ENCODE measurements at regions not wholly inside any gene's neighbourhood (a gene's known extent, or its start where the extent isn't known, plus 50 kb on each side); places are given as distances from the start of the nearest gene placed in this dataset.

DNA sequence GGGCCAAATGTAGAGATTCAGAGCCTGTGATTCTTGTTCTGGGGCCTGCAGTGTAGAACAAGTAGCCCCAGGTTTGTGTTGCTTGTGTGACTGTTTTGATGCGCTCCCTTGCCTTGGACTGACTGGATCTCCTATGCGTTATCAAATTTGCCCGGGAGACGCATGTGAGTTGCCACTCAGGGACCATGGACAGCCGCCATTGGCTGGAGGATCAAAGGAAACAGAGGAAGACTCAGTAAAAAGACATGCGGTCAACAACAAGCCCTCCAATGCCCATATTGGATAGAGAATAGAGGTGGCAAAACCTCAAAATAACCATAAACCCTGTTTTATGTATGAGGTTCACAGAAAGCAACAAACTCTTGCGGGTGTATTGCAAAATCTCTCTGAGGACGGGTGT is 327.5 kb upstream of the IGFBP7 start:
- DNase-seq (ENCODE audit: low read depth in 2 of 2, low spot score in 1 of 2), result no peak

DNA sequence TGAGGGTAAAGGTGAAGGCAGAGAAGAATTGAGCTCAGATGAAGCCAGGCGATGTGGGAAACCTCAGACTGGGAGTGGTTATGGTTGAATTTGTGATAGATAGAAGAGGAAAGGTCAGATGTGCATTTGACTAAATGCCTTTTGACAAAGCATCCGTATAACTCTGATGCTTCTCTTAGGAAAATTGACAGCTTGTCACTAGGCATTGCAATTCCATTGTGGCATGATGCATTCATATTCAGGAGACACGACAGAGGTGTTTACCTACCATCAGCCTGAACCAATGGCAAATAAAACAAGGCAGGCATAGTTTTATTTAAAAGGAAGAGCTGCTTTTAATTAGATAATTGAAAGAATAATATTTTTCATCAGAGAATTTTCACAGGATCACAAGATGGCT is 325.1 kb upstream of the IGFBP7 start:
- DNase-seq (ENCODE audit: low read depth in 2 of 2, low spot score in 1 of 2), result no peak

DNA sequence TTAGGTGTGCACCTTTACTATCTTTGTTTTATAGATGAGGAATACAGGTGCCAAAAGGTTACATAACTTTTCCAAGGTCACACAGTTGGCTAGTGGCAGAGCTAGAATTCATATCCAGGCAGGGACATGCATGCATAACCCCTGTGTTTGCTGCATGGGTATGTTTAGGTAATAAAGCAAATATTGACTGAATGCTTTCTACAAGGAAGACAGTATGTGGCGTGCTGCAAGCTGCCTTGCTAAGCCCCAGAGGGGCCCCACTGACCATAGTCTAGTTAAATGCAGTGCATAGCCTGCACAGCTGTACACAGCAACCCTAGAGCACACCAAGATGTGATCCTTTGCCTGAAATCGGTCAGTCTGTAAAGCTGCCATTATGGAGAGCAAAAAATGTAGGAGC is 320.5 kb upstream of the IGFBP7 start:
- DNase-seq (ENCODE audit: low read depth in 2 of 2, low spot score in 1 of 2), result no peak

DNA sequence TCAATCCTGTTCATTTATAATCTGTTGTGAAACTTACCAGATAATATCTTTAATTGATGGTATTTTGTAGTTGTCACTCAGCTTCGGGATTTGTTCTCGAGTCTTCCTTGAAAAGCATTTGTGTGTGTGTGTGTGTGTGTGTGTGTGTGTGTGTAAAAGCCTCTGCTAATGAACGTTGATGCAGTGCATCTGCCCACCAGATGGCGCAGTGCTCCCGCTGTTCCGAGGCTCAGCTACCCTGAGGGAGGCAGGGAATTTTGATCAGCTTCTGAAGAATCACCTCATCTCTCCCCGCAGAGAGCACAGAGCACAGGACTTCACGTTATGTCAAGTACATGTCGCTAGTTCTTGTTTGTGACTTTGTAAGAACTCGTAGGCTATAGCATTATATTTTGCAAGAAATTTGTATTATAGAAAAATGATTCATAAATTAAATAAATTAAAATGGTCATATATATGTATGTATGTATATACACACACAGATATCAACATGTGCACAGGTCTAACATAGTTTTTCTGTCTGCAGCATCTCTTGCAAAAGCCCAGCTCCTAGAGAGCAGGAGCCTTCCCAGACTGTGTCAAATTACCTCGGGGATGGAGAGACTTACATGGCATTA is 316.7 kb upstream of the IGFBP7 start:
- DNase-seq (ENCODE audit: low read depth in 2 of 2, low spot score in 1 of 2), result no peak

DNA sequence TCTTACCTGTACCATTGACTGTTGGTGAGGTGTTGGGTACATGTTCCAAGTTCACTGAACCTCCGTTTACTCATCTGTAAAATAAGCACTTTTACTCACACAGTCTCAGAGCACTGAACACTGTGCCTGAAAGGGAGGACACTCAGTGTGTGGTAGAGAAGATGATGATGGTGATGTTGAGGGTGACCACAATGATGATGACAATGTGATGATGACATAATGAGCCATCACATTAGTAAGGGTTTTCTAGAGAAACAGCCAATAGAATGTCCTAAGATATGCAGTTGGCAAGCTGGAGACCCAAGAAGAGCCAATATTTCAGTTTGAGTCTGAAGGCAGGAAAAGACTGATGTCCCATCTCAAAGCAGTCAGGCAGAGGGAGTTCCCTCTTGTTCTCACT is 315.4 kb upstream of the IGFBP7 start:
- DNase-seq (ENCODE audit: low read depth in 2 of 2, low spot score in 1 of 2), result no peak

DNA sequence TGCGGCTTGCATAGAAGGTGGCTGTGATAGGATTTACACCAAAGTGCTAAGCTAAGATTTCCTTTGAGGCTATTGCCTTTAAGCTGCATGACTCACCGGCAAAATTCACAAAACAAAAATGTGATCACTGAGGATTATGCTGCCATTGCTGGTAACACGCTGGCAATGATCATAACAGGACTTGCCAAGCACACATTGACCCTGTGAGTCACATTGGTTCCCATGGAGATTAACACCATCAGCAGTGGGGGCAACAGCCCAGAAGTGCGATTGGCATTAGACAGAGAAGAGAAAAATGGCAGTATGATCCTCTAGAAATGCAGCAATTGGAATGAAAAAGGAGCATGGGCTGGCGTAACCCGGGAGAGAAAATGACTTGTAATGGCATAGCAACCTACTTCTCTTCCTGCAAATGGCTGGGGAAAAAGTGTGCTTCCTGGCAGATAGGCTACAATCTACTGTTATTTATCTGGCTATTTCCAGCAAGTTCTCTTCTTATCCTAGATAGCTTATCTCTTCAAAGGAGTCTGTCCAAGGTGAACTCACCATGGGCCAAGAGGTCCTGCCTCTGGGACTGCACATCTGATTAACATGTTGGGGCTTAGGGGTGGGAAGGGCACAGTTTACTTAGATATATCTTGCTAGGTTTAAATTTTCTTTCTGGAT is 314.2 kb upstream of the IGFBP7 start:
- DNase-seq (ENCODE audit: low read depth in 2 of 2, low spot score in 1 of 2), result no peak

DNA sequence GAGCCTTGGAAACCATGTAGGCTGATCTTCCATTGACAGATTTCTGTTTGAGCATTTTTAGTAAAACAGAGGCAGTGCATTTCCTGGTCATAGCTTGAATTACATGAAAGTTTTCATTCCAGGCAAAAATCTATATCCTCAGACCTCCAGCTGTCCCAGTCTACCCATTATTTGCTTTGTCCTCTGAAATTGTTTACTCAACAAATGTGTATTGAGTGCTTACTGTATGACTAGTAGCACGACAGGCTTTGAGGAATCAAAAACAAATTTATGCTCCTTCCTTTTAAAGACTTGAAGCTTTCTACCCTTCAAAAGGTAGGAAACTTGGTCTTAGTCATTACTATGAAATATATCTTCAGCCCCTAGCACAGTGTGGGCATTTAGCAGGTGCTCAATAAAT is 307.9 kb upstream of the IGFBP7 start:
- no peak for DNase-seq (ENCODE audit: low read depth in 2 of 2, low spot score in 1 of 2)

DNA sequence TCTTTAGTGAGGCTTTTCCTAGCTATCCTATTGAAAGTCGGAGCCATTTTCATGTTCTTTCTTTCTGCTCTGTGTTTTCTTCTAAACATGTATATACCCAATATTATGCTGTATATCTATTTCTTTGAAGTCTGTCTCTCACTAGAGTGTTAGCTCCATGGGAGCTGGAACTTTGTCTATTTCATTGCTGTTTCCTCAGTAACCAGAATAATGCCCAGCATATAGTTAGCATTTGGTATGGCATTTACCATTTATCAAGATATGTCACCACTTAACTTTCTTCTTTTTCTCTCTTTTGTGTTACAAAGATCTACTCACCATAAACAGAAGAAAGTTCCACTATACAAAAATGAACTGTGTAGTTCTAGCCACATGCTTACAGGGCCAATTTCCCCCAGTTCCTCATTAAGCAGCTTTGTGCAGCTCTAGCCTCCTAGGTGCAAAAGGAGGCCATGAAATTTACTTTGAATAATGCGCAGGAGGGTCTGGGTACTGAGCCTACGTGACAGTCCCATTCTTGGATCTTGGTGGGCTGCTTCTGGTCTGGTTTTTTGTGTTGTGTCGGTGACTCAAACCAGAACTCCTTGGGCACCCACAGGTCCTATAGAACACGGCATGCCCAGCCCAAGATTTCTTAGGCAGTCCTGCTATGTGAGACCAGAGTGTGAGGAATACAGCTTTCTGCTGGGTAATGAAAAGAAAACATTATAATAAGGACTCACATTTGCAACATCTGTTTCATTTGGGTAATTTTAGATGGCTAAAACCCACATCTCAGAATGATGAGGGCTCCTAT is 302.3 kb upstream of the IGFBP7 start:
- no peak for DNase-seq (ENCODE audit: low read depth in 2 of 2, low spot score in 1 of 2)

DNA sequence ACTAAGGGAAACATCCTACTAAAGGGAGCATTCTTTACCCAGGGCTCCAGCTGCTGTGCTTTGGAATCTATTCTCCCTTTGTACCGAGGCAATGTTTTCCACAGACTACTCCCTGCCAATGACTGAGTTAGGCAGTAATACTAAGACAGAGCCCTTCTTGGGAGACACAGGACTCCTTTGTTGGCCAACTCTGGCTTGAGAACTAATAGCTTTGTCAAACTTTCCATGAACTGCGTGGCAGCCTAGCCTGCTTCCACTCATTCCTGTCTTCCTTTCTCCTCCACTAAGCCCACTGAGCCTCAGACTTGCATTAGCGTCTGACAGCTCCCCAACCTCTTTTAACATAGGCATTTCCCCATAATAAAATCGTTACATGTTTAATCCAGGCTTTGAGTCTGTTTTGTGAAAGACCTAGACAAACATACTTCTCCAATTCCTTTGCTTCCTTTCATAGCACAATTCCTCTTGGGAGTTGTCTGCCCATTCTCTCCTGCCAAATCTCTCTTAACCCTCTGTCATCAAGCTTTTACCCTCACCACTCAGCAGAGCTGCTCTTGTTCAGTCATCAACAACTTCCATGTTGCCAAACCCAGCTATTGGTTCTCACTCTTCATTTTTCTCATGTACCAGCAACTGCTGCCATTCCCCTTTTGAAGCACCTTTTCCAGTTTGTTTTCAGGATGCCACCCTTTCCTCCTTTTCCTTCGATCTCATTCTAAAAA is 300.3 kb upstream of the IGFBP7 start:
- DNase-seq (ENCODE audit: low read depth in 2 of 2, low spot score in 1 of 2), result no peak

DNA sequence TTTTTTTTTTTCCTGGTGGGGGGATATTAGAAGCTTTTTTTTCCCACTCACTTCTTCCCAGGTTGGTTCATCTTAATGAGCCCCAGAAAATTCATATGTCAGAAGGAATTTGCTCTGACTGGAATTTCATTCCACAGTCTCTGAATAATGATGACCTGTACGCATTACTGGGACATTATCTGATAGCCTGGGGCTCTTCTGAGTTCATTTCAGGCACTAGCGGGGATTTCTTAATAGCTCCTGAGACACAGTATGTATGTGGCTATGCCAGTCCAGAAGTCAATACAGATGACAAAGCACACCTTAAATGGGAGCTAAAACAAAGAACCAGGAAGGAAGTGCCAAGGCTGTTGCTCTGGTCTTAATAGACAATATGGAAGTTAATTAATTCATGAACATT is 295.2 kb upstream of the IGFBP7 start:
- DNase-seq (ENCODE audit: low read depth in 2 of 2, low spot score in 1 of 2), result no peak

DNA sequence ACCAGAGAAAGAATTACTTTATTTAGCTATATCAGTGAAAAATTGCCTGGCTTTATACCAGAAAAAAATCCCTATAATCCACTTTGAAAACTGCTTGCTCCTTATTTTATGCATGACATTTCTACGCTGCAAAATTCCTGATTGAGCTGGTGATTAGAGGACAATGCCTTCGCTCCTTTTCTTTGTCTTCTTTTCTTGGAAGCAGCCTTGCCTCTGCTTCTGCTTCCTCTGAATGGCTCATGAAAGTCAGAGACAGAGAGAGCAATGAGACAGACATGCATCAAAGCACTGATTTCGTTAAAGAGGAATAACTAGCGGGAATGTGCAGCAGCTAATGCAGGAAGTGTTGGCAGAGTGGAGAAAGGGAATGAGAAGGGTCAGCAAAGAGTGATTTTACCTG is 294.3 kb upstream of the IGFBP7 start:
- DNase-seq (ENCODE audit: low read depth in 2 of 2, low spot score in 1 of 2), result no peak

DNA sequence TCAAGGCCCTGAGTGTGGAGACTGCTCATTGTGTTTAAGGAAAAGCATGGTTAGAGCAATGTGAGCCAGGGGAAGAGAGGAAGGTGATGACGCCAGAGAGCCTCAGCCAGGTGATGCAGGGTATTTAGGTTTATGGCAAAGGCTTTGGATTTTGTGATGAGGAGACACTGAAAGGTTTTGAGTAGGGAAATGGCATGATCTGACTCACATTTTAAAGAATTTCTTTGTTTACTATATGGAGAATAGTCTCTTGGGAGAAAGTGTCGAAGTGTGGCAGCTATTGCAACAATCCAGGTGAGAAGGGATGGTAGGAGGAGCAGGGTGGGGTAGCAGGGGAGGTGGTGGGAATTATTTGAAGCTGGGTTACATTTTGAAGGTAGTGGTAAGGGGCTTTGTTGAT is 293.4 kb upstream of the IGFBP7 start:
- DNase-seq (ENCODE audit: low read depth in 2 of 2, low spot score in 1 of 2), result no peak

DNA sequence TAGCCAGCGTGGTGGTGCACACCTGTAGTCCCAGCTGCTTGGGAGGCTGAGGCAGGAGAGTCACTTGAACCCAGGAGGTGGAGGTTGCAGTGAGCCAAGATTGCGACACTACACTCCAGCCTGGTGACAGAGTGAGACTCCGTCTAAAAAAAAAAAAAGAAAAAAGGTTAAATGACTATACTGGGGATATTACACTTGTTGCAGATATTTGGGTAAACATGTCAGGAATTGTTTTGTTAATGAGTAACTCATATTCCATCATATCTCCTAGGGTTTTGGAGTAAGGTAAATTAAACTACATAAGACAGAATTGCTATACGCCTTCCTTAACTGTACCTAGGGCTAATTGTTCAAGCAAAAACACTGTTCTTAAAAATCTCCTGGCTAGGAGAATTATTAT is 291.4 kb upstream of the IGFBP7 start:
- no peak for DNase-seq (ENCODE audit: low read depth in 2 of 2, low spot score in 1 of 2)

DNA sequence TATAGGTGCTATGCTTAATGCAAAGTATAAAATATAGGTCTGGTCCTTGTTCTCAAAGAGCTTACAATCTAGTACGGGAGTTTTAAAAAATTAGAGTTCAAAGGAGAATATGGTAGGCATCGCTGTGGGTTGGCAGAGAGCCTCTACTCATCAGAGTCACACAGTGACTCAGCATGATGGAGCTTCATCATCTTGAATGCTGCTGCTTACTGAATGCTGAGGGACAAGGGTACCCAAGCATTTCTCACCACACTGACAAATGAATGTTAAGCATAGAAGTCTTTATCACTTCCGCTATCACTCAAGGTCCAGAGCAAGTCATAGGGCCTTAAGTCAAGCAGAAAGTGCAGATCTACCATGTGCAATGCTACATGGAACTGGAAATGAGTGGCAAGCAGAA is 268.6 kb upstream of the IGFBP7 start:
- no peak for DNase-seq (ENCODE audit: low read depth in 2 of 2, low spot score in 1 of 2)

DNA sequence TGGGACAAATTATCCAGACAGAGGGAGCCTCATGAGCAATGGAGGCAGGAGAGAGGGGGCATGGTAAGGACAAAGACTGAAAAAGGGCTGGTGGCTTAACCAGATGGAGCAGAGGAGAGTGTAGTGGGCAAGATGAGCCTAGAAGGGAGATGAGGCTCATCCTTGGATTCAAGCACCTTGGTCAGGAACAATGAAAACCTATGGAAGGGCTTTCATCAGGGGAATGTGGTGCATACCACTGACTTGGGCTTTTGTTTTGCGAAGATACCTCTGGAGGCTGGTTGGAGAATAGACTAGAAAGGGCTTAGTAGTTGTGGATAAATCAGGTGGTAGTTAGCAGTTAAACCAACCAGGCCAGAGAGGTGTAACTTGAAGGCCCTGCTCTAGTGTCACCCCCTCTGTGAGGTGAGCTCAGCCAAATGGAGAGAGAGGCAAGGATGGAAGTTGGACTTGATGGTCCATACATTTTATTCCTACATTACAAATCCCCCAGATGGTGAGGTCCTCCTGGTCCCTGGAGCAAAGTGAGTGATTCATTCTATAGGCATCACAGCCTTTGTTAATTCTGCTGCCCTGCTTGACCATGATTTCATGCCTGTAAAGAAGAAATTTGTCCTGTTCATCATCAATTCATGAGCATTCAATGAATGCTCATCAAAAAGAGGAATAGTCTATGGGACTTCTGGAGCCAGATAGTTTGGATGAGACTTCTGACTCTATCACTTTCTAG is 264.8 kb upstream of the IGFBP7 start:
- no peak for DNase-seq (ENCODE audit: low read depth in 2 of 2, low spot score in 1 of 2)

DNA sequence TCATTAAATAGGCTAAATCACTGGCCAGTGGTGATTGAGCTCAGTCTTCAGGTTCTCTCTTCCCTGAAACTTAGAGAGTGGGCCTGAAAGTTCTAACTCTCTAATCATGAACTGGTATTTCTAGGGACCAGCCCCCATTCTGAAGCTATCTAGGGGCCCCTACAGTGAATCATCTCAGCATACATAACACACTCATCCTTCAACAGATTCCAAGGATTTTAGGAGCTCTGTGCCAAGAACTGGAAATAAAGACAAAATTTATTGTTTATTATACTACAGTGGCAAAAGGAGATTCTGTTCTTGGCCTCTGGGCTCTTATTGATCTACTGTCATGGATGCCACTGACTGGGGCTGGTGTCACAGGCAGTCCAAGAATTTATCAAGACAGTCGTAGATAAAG is 263.8 kb upstream of the IGFBP7 start:
- no peak for DNase-seq (ENCODE audit: low read depth in 2 of 2, low spot score in 1 of 2)

DNA sequence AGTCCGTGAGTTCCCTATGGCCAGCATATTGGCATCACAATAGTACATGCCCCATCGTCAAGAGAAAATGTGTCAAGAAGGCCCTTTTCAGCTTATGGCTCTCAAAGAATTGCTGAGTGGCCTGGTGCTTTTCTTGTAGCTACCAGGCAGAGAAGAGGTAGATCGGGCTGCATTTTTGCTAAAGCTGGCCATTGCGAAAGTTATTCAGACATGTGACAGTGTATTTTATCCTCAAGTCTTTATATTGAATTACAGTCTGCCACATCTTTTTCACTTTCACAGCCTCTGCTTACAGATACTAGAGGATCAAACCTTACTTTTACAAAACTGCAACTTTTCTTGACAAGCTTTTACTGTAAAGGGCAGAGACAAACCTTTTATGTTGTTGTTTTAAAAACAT is 261.5 kb upstream of the IGFBP7 start:
- DNase-seq (ENCODE audit: low read depth in 2 of 2, low spot score in 1 of 2), result no peak

DNA sequence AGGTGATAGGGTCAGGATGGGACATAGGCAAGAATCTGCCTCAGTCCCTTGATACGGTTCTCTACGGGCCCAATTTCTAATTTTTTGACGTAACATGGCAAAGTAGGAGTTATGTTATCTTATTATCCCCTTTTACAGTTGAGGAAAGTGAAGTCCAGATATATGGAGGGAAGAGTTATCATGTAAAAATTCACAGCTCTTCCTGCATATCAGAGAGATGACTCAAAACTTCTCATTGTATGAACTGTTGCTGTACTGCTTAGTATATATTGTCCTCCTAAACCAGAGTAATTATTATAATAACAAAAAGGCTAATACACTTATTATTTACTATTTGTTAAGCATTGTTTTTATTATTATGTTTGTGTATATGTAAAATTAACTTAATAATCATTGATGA is 260.5 kb upstream of the IGFBP7 start:
- DNase-seq (ENCODE audit: low read depth in 2 of 2, low spot score in 1 of 2), result no peak

DNA sequence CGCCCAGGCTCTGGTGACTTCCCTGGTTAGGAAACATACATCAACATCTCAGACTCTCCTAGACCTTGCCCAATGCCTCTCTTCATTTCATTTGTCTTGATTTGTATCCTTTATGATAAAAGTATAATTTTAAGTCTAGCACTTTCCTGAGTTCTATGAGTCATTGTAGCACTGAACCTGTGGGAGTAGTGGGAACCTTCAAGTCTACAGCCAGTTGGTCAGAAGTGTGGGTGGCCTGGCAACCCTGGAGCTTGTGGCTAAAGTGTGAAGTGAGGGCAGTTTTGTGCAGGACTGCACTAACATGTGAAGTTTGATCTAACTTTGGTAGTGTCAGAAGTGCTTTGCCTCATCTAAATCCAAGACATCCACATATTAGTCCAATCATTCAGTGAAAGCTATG is 259.3 kb upstream of the IGFBP7 start:
- no peak for DNase-seq (ENCODE audit: low read depth in 2 of 2, low spot score in 1 of 2)

DNA sequence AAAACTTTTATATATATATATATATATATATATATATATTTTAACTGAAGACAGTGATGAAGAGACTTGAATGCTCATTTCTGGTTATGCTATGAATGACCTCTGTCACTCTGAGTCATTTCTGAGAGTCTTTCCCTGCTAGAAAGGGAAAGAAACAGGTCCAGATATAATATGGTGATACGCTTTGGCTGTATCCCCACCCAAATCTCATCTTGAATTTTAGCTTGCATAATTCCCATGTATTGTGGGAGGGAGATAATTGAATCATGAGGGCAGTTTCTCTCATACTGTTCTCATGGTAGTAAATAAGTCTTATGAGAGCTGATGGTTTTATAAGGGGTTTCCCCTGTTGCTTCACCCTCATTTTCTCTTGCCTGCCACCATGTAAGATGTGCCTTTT is 254.1 kb upstream of the IGFBP7 start:
- no peak for DNase-seq (ENCODE audit: low read depth in 2 of 2, low spot score in 1 of 2)

DNA sequence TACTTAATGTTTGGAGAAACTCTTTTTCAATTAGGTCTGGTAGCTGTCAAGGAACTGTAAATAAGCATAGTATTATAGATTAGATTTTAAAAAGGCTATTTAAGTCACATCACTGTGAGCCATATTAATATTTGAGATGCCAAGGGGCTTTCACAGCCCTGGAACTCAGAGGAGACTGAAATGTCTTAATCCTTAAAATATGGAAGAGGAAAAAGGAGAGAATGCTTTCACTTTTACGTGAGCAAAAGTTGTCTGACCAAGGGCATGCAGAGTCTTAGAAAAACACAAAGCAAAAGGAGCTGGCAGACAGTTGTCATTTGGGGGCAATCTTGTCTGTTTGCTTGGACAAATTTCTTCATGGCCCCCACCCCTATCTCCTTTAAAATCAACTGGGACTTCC is 253.2 kb upstream of the IGFBP7 start:
- DNase-seq (ENCODE audit: low read depth in 2 of 2, low spot score in 1 of 2), result no peak
